H1 (cell line): ENCODE measurements at regions not wholly inside any gene's neighbourhood (a gene's known extent, or its start where the extent isn't known, plus 50 kb on each side); places are given as distances from the start of the nearest gene placed in this dataset.

Source experiments
- CBX8 ChIP-seq: fragments of 300-800, 300-1000 bp; sonication (generic); IDR thresholded peaks from 2 replicates; pipeline ENCODE4 v1.7.1; 2016; ENCODE audit warnings: low read depth, low read length, borderline replicate concordance
- POU5F1 ChIP-seq: IDR thresholded peaks from 2 replicates; pipeline ENCODE4 v1.6.1; 2011; ENCODE audit warnings: low read depth, mild to moderate bottlenecking, low read length, moderate library complexity
- RAD21 ChIP-seq, 2 experiments: IDR thresholded peaks in 1 of 2; conservative IDR thresholded peaks in 1 of 2; 2 replicates each; pipeline ENCODE4 v1.6.1; 2011; ENCODE audit warnings: low read depth in 2 of 2, low read length in 2 of 2, improper control_type of control experiment in 1 of 2, inconsistent platforms in 1 of 2, mild to moderate bottlenecking in 1 of 2, moderate library complexity in 1 of 2
- SAP30 ChIP-seq: fragments of 300-600 bp; sonication (generic); IDR thresholded peaks from 2 replicates; pipeline ENCODE4 v1.7.1; 2012; ENCODE audit warnings: low read length, moderate library complexity, mild to moderate bottlenecking, inconsistent platforms; ENCODE audit not compliant: insufficient read depth, insufficient replicate concordance

GRCh38 chr1:195606483-195606882, 1001.8 kb downstream of the KCNT2 start (continued):
- no peak for TF ChIP-seq RAD21 (IDR thresholded peaks at IDR 0.05 in 1 of 2, conservative IDR thresholded peaks at IDR 0.05 in 1 of 2; ENCODE audit: low read depth in 2 of 2, low read length in 2 of 2)
- TF ChIP-seq POU5F1 = no peak
- TF ChIP-seq SAP30 = no peak
- no peak for TF ChIP-seq CBX8
- TF ChIP-seq, all 59 proteins: peak for 0
